COLO829 (cell line): ENCODE measurements at regions not wholly inside any gene's neighbourhood (a gene's known extent, or its start where the extent isn't known, plus 50 kb on each side); places are given as distances from the start of the nearest gene placed in this dataset.
"Not testable (repeated sequence)": the region's sequence is repeated elsewhere in the genome, so short reads cannot be mapped to it uniquely, and the experiment has no call there.

Experiments used
- DNase-seq: peaks from one replicate; pipeline ENCODE4 v3.0.0; 2012; ENCODE audit warnings: low spot score

- no peak for DNase-seq
These were observed 191.6 kb downstream of the CDRT15L2 start for GRCh38 chr17:20771104-20771503.

- no peak for DNase-seq
These were observed 195.1 kb downstream of the CDRT15L2 start for GRCh38 chr17:20774472-20775135.

DNA sequence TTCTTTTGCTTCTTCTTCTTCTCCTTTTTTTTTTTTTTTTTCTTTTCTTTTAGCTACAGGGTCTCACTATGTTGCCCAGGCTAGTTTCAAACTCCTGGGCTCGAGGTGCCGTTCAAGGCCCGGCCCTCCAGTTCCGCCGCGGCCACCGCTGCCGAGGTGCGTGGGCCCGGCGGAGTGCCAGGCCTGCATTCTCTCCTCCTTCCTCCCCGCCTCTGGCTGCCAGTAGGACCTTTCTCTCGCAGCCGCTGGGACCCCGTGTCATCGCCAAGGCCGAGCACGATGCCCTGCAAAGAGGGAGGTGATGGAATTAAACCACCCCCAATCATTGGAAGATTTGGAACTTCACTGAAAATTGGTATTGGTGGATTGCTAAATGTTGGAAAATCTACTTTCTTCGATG is 195.8 kb downstream of the CDRT15L2 start:
- no peak for DNase-seq

GRCh38 chr17:20779521-20779920 is 200.0 kb downstream of the CDRT15L2 start:
- no peak for DNase-seq

DNA sequence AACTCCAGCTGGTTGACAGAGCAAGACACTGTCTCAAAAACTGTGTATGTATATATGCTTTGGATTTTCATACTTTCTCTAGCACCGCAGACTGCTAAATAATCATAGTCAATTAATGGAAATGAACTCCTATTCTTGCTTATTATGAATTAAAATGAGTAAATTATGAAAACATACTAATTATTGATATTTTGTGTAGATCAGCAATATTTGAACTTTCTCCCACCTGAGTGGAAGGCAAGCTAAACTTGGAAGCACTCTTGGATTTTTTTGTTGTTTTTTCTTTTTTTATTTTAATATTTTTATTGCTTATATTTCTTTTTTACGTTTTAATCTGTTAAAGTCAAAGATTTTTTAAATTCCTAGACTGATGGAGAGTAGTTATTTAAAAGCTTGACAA is 201.7 kb downstream of the CDRT15L2 start:
- no peak for DNase-seq

- not testable (repeated sequence) for DNase-seq
These were observed 202.3 kb downstream of the CDRT15L2 start for GRCh38 chr17:20781869-20782268.

- no peak for DNase-seq
These were observed 203.6 kb downstream of the CDRT15L2 start for GRCh38 chr17:20783091-20783490.

- no peak for DNase-seq
These were observed 204.7 kb downstream of the CDRT15L2 start for GRCh38 chr17:20784100-20784665.

- no peak for DNase-seq
These were observed 207.8 kb downstream of the CDRT15L2 start for GRCh38 chr17:20787281-20787680.

DNA sequence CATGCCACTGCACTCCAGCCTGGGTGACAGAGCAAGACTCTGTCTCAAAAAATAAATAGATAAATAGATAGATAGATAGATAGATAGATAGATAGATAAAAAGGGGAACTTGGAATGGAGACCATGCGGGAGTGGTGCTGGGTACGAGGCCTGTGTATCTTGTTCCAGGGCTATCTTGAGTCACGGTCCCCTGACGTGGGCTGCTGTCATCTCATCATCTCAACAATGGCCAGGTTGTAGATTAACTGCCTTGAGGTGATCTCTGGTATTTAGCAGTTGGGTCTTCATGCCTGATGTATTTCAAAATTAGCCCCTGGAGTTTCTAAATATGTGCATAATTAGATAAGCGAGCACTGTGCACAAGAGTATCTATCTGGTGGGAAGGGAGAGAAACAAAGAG is 212.1 kb downstream of the CDRT15L2 start:
- DNase-seq, result no peak

DNA sequence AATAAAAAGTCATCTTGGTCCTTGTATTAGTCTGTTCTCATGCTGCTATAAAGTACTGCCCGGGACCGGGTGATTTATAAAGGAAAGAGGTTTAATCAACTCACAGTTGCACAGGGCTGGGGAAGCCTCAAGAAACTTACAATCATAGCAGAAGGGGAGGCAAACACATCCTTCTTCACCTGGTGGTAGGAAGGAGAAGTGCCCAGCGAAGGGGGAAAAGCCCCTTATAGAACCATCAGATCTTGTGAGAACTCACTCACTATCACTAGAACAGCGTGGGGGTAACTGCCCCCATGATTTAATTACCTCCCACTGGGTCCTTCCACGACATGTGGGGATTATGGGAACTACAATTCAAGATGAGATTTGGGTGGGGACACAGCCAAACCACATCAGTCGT is 215.0 kb downstream of the CDRT15L2 start:
- not testable (repeated sequence) for DNase-seq

DNA sequence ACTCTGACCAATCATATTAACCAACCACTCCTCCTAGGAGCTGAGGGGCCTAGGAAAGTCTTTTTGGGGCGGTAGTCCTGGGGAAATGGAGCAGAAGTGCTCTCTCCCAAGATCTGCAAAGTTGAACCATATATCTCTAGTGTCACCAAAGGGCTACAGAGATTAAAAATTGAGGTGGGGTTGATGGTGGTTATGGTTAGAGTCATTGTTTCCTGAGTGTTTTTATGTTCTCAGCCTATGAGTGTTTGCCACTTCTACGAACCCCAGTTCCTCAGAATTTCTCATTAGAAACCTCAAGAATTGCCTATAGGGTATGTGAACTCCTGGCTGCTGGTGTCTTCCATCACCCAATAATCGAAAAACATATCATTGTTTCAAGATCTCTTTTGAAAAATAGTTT is 217.8 kb downstream of the CDRT15L2 start:
- DNase-seq, result no peak

DNA sequence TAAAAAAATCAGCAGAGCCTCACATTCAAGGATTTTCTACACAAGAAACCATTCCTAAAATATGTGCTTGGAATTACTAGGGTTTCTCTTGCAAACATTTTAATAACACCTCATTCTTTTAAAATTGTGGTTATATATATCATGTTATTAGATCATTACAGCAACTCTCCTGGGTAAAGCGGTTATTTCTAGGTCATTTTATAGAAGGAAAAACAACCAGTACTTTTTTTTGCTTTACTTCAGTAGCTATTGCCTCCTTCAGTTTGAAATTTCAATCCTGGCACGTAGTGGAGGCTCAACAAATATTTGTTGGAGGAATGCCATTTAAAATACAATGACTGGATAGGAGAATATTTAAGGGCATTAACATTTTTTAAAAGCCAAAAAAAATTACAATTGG is 220.6 kb downstream of the CDRT15L2 start:
- DNase-seq, result no peak

DNA sequence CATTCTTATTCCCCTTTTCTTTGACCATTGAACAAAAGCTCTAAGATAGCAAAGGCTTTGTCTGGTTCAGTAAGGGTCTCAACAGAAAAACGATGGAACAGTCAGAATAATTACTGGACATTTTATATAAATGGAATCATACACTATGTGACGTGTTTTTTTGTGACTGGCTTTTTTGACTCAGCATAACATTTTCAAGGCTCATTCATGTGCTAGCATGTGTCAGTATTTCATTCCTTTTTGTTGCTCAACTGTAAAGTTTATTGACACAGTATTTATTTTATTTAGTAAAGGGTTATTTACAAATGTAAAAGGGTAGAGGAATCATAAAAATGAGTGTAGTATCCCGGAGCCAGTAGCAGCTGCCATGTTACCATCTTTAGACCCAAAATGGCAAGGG is 226.2 kb downstream of the CDRT15L2 start:
- no peak for DNase-seq

GRCh38 chr17:20807566-20807965 is 228.0 kb downstream of the CDRT15L2 start:
- DNase-seq, result not testable (repeated sequence)

- not testable (repeated sequence) for DNase-seq
These were observed 227.4 kb downstream of the USP22 start for GRCh38 chr17:20815410-20815809.

DNA sequence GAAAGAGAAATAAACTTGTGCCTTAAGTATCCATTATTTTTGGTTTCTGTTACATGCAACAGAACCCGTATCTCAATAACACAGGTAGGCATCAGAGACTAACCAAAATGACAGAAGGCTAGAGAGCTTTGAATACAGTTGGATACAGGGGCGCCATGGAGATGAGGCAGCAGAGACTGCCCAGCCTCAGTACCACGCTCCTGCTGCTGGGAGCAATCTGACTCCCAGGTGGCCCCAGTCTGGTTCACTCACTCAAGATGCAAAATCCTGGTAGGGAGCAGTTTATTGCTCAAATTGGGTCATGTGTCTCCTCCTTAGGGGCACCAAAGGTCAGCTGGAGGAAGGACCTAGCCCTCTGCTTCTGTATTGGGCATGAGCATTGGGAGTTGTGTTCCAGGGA is 218.9 kb downstream of the USP22 start:
- no peak for DNase-seq

DNA sequence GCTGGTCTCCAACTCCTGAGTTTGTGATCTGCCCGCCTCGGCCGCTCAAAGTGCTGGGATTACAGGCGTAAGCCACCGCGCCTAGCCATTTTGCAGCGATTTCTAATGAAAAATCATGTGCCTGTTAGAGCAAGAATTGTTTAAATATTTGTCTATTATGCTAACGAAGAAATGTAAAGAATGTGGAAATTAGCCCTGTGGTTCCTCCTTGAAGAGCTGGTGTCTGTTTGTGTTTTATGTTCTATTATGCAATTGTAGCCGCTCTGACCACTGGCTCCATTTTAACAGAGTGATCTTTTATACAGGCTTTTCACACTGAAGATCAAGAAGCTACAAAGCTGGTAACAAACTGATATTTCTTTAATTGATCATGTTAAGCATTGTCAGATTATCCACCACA is 217.3 kb downstream of the USP22 start:
- no peak for DNase-seq

GRCh38 chr17:20840453-20840852 is 202.4 kb downstream of the USP22 start:
- not testable (repeated sequence) for DNase-seq

GRCh38 chr17:20840987-20841865 is 201.6 kb downstream of the USP22 start:
- DNase-seq, result not testable (repeated sequence)

- DNase-seq, result not testable (repeated sequence)
These were observed 200.8 kb downstream of the USP22 start for GRCh38 chr17:20842012-20842411.

DNA sequence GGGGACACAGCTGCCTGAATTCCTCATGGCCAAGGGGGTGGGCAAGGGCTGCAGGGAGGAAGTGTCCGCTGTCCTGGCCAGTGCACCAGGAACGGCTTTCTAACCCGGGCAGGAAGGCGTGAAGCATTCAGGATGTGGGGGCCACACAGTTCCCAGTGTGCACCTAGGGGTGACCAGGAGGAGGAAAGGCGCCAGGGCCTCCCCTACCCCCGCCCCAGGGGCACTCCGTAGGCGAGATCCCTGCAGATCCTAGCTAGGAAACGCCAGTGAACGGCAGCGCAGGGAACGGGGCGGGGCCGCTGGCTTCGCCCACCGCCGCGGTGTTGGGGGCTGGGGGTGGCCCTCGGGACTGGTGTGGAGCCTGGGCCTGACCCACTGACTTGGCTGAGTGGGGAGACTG is 199.6 kb downstream of the USP22 start:
- DNase-seq, result not testable (repeated sequence)
